Muscle layer of duodenum (tissue), 2 donors: ENCODE measurements at regions not wholly inside any gene's neighbourhood (a gene's known extent, or its start where the extent isn't known, plus 50 kb on each side); places are given as distances from the start of the nearest gene placed in this dataset.

Experiments used
- H3K27ac ChIP-seq: one replicate; pipeline ENCODE4 v1.7.0; 2013; ENCODE audit warnings: mild to moderate bottlenecking, low read length
- H3K27me3 ChIP-seq: one replicate; pipeline ENCODE4 v1.7.0; 2013; ENCODE audit warnings: low read depth, mild to moderate bottlenecking, control low read depth, low read length
- H3K36me3 ChIP-seq, 2 donors: one replicate each; pipeline ENCODE4 v1.7.0; 2013; ENCODE audit warnings: low read length in 2 of 2, control low read depth in 1 of 2, mild to moderate bottlenecking in 1 of 2; ENCODE audit not compliant: insufficient read depth in 2 of 2, control insufficient read depth in 1 of 2
- H3K4me1 ChIP-seq, 2 donors: one replicate each; pipeline ENCODE4 v1.7.0; 2013; ENCODE audit warnings: low read length in 2 of 2, mild to moderate bottlenecking in 2 of 2, control low read depth in 1 of 2, moderate library complexity in 1 of 2; ENCODE audit not compliant: insufficient read depth in 2 of 2, control insufficient read depth in 1 of 2
- H3K4me3 ChIP-seq, 2 donors: one replicate each; pipeline ENCODE4 v1.7.0; 2013; ENCODE audit warnings: low read length in 2 of 2, low read depth in 1 of 2, mild to moderate bottlenecking in 1 of 2
- H3K9me3 ChIP-seq, 2 donors: one replicate each; pipeline ENCODE4 v1.7.0; 2013; ENCODE audit warnings: low read length in 2 of 2, control low read depth in 1 of 2, mild to moderate bottlenecking in 1 of 2; ENCODE audit not compliant: control insufficient read depth in 1 of 2
- donor health status: healthy.

GRCh38 chr19:16024266-16025107, 51.8 kb upstream of the TPM4 start:
- Histone ChIP-seq H3K4me3 (no peak overlapping the region), H3K36me3 (no peaks in the 10 kb centered on the region), H3K27me3 (no peaks in the 10 kb centered on the region), H3K4me1 (no peaks in the 10 kb centered on the region), H3K27ac (no peak overlapping the region), H3K9me3 (no peaks in the 10 kb centered on the region)

GRCh38 chr19:16025108-16026101, 50.9 kb upstream of the TPM4 start:
- Histone ChIP-seq H3K4me3 (no peak overlapping the region), H3K27me3 (no peaks in the 10 kb centered on the region), H3K4me1 (no peaks in the 10 kb centered on the region), H3K9me3 (no peaks in the 10 kb centered on the region), H3K36me3 (no peaks in the 10 kb centered on the region), H3K27ac (no peak overlapping the region)

- H3K4me1 ChIP-seq = no peaks in the 10 kb centered on the region
- no peak overlapping the region for H3K27ac ChIP-seq
- no peak overlapping the region for H3K4me3 ChIP-seq
- H3K36me3 ChIP-seq = no peaks in the 10 kb centered on the region
- H3K9me3 ChIP-seq = no peaks in the 10 kb centered on the region
- no peaks in the 10 kb centered on the region for H3K27me3 ChIP-seq
Observed at GRCh38 chr19:16026131-16026530, 50.2 kb upstream of the TPM4 start.
